Muscle layer of colon (tissue), 2 donors: ENCODE measurements at regions not wholly inside any gene's neighbourhood (a gene's known extent, or its start where the extent isn't known, plus 50 kb on each side); places are given as distances from the start of the nearest gene placed in this dataset.
"Not testable (repeated sequence)": the region's sequence is repeated elsewhere in the genome, so short reads cannot be mapped to it uniquely, and the experiment has no call there.

Source experiments
- H3K27ac ChIP-seq: one replicate; pipeline ENCODE4 v1.7.0; 2013; ENCODE audit warnings: low read depth, mild to moderate bottlenecking, low read length, moderate library complexity
- H3K27me3 ChIP-seq, 2 donors: one replicate each; pipeline ENCODE4 v1.7.0; 2013; ENCODE audit warnings: low read length in 2 of 2, mild to moderate bottlenecking in 2 of 2; ENCODE audit not compliant: insufficient read depth in 2 of 2, control insufficient read depth in 1 of 2
- H3K36me3 ChIP-seq: one replicate; pipeline ENCODE4 v1.7.0; 2013; ENCODE audit warnings: mild to moderate bottlenecking, low read length; ENCODE audit not compliant: insufficient read depth
- H3K4me1 ChIP-seq: one replicate; pipeline ENCODE4 v1.7.0; 2013; ENCODE audit warnings: mild to moderate bottlenecking, low read length; ENCODE audit not compliant: insufficient read depth
- H3K4me3 ChIP-seq, 2 donors: one replicate each; pipeline ENCODE4 v1.7.0; 2013; ENCODE audit warnings: low read length in 2 of 2, low read depth in 1 of 2, mild to moderate bottlenecking in 1 of 2, moderate library complexity in 1 of 2
- H3K9ac ChIP-seq: one replicate; pipeline ENCODE4 v1.7.0; 2013; ENCODE audit warnings: low read length
- H3K9me3 ChIP-seq: one replicate; pipeline ENCODE4 v1.7.0; 2013; ENCODE audit warnings: mild to moderate bottlenecking, low read length
- donor health status: abdominal sarcoma.
- donor health status: Adenocarcinoma of cecum.

GRCh38 chr9:134522502-134522848 is 119.1 kb upstream of the COL5A1 start:
- Histone ChIP-seq H3K4me1 (no peaks in the 10 kb centered on the region), H3K9me3 (no peaks in the 10 kb centered on the region), H3K36me3 (no peaks in the 10 kb centered on the region), H3K27me3 (no peaks in the 10 kb centered on the region), H3K9ac (no peak overlapping the region), H3K4me3 (no peak overlapping the region), H3K27ac (no peak overlapping the region)

GRCh38 chr9:134522976-134523375 is 118.6 kb upstream of the COL5A1 start:
- no peaks in the 10 kb centered on the region for H3K27me3 ChIP-seq
- no peak overlapping the region for H3K9ac ChIP-seq
- no peaks in the 10 kb centered on the region for H3K4me1 ChIP-seq
- H3K4me3 ChIP-seq: no peak overlapping the region
- H3K36me3 ChIP-seq: no peaks in the 10 kb centered on the region
- H3K27ac ChIP-seq: no peak overlapping the region
- no peaks in the 10 kb centered on the region for H3K9me3 ChIP-seq

- no peak overlapping the region for H3K4me3 ChIP-seq
- no peak overlapping the region for H3K9ac ChIP-seq
- H3K27me3 ChIP-seq: no peaks in the 10 kb centered on the region
- no peaks in the 10 kb centered on the region for H3K9me3 ChIP-seq
- no peaks in the 10 kb centered on the region for H3K4me1 ChIP-seq
- H3K36me3 ChIP-seq: no peaks in the 10 kb centered on the region
- H3K27ac ChIP-seq: no peak overlapping the region
Measured at GRCh38 chr9:134525070-134525815, 116.4 kb upstream of the COL5A1 start.

GRCh38 chr9:134525841-134526583 is 115.6 kb upstream of the COL5A1 start:
- H3K4me1 ChIP-seq: no peaks in the 10 kb centered on the region
- H3K9ac ChIP-seq: no peak overlapping the region
- H3K36me3 ChIP-seq: no peaks in the 10 kb centered on the region
- no peak overlapping the region for H3K4me3 ChIP-seq
- no peaks in the 10 kb centered on the region for H3K9me3 ChIP-seq
- H3K27ac ChIP-seq: peak overlapping the region; percentile 20
- H3K27me3 ChIP-seq: no peaks in the 10 kb centered on the region

- Histone ChIP-seq H3K4me1 (no peaks in the 10 kb centered on the region), H3K27ac (no peak overlapping the region), H3K27me3 (no peaks in the 10 kb centered on the region), H3K36me3 (no peaks in the 10 kb centered on the region), H3K9me3 (no peaks in the 10 kb centered on the region), H3K9ac (no peak overlapping the region), H3K4me3 (no peak overlapping the region)
Measured at GRCh38 chr9:134526584-134527477, 114.8 kb upstream of the COL5A1 start.

- H3K27me3 ChIP-seq: no peaks in the 10 kb centered on the region
- H3K4me1 ChIP-seq: peaks cover 13% of the 10 kb centered on the region
- H3K27ac ChIP-seq: no peak overlapping the region
- H3K4me3 ChIP-seq: no peak overlapping the region
- H3K36me3 ChIP-seq: no peaks in the 10 kb centered on the region
- H3K9ac ChIP-seq: no peak overlapping the region
- no peaks in the 10 kb centered on the region for H3K9me3 ChIP-seq
Measured at GRCh38 chr9:134530724-134531123, 110.9 kb upstream of the COL5A1 start.

GRCh38 chr9:134531220-134531970 is 110.2 kb upstream of the COL5A1 start:
- Histone ChIP-seq H3K36me3 (no peaks in the 10 kb centered on the region), H3K9ac (no peak overlapping the region), H3K27me3 (no peaks in the 10 kb centered on the region), H3K9me3 (no peaks in the 10 kb centered on the region), H3K4me1 (peaks cover 14% of the 10 kb centered on the region), H3K27ac (no peak overlapping the region), H3K4me3 (no peak overlapping the region)

GRCh38 chr9:134532084-134532483 is 109.5 kb upstream of the COL5A1 start:
- no peaks in the 10 kb centered on the region for H3K36me3 ChIP-seq
- no peak overlapping the region for H3K27ac ChIP-seq
- H3K4me1 ChIP-seq: peaks cover 14% of the 10 kb centered on the region
- no peak overlapping the region for H3K9ac ChIP-seq
- peaks cover 0 to 6% of the 10 kb centered on the region in 2 donors for H3K27me3 ChIP-seq
- no peak overlapping the region for H3K4me3 ChIP-seq
- H3K9me3 ChIP-seq: no peaks in the 10 kb centered on the region

- peaks cover 18% of the 10 kb centered on the region for H3K4me1 ChIP-seq
- H3K27me3 ChIP-seq, H3K27ac ChIP-seq, H3K4me3 ChIP-seq, H3K36me3 ChIP-seq, H3K9ac ChIP-seq, H3K9me3 ChIP-seq: not testable (repeated sequence)
Measured at GRCh38 chr9:134532661-134533060, 108.9 kb upstream of the COL5A1 start.

GRCh38 chr9:134533850-134534588 is 107.6 kb upstream of the COL5A1 start:
- Histone ChIP-seq H3K4me1 (peaks cover 19% of the 10 kb centered on the region), H3K4me3 (no peak overlapping the region), H3K27ac (no peak overlapping the region), H3K36me3 (no peaks in the 10 kb centered on the region), H3K27me3 (peaks cover 0 to 7% of the 10 kb centered on the region in 2 donors), H3K9me3 (no peaks in the 10 kb centered on the region), H3K9ac (no peak overlapping the region)
